HG03060 (cell line): ENCODE measurements at regions not wholly inside any gene's neighbourhood (a gene's known extent, or its start where the extent isn't known, plus 50 kb on each side); places are given as distances from the start of the nearest gene placed in this dataset.
"Not testable (repeated sequence)": the region's sequence is repeated elsewhere in the genome, so short reads cannot be mapped to it uniquely, and the experiment has no call there.

Source experiments
- ATAC-seq: cut with Tn5 transposase; IDR thresholded peaks from one replicate; pipeline ENCODE4 v1.9.1; 2021; ENCODE audit warnings: low read depth, moderate number of reproducible peaks; ENCODE audit not compliant: unreplicated experiment

GRCh38 chr6:2611092-2611491 is 139.6 kb downstream of the MYLK4 start:
- ATAC-seq, result no peak

GRCh38 chr6:2608503-2608902 is 142.2 kb downstream of the MYLK4 start:
- ATAC-seq, result no peak

GRCh38 chr6:2600363-2600762 is 150.4 kb downstream of the MYLK4 start:
- no peak for ATAC-seq

- no peak for ATAC-seq
Observed at GRCh38 chr6:2599817-2600216, 150.9 kb downstream of the MYLK4 start.

- no peak for ATAC-seq
Observed at GRCh38 chr6:2598867-2599266, 151.9 kb downstream of the MYLK4 start.

- ATAC-seq, result no peak
Observed at GRCh38 chr6:2597991-2598390, 152.7 kb downstream of the MYLK4 start.

GRCh38 chr6:2597457-2597856 is 153.3 kb downstream of the MYLK4 start:
- ATAC-seq, result not testable (repeated sequence)

GRCh38 chr6:2596222-2596621 is 154.5 kb downstream of the MYLK4 start:
- no peak for ATAC-seq

GRCh38 chr6:2594868-2595267 is 155.9 kb downstream of the MYLK4 start:
- no peak for ATAC-seq

GRCh38 chr6:2593167-2593566 is 157.6 kb downstream of the MYLK4 start:
- no peak for ATAC-seq

GRCh38 chr6:2589171-2589661 is 161.5 kb downstream of the MYLK4 start:
- no peak for ATAC-seq

- ATAC-seq, result no peak
Observed at GRCh38 chr6:2583459-2583858, 167.3 kb downstream of the MYLK4 start.

- ATAC-seq, result no peak
Observed at GRCh38 chr6:2582268-2582667, 168.5 kb downstream of the MYLK4 start.

- no peak for ATAC-seq
Observed at GRCh38 chr6:2581611-2582010, 169.1 kb downstream of the MYLK4 start.

GRCh38 chr6:2581011-2581410 is 169.7 kb downstream of the MYLK4 start:
- ATAC-seq, result no peak

GRCh38 chr6:2579804-2580570 is 170.7 kb downstream of the MYLK4 start:
- ATAC-seq, result no peak

GRCh38 chr6:2579241-2579761 is 171.4 kb downstream of the MYLK4 start:
- no peak for ATAC-seq

- no peak for ATAC-seq
Observed at GRCh38 chr6:2578767-2579166, 172.0 kb downstream of the MYLK4 start.

GRCh38 chr6:2576499-2576898 is 174.2 kb downstream of the MYLK4 start:
- ATAC-seq, result no peak

- no peak for ATAC-seq
Observed at GRCh38 chr6:2575236-2575635, 175.5 kb downstream of the MYLK4 start.

GRCh38 chr6:2569420-2569819 is 181.3 kb downstream of the MYLK4 start:
- not testable (repeated sequence) for ATAC-seq

GRCh38 chr6:2566048-2566447 is 184.7 kb downstream of the MYLK4 start:
- no peak for ATAC-seq
